A549 (cell line): ENCODE measurements at regions not wholly inside any gene's neighbourhood (a gene's known extent, or its start where the extent isn't known, plus 50 kb on each side); places are given as distances from the start of the nearest gene placed in this dataset.

ENCODE experiments used
- ATAC-seq, 2 experiments: fragments of 200-7000 bp in 1 of 2; fragments of >200 bp in 1 of 2; cut with Nextera tagmentation in 1 of 2; cut with Tn5 transposase in 1 of 2; 3 replicates each; pipeline versions ENCODE4 v1.8.0 to v1.9.1; 2018 to 2020; ENCODE audit warnings: mild to moderate bottlenecking in 1 of 2, moderate library complexity in 1 of 2
- CTCF ChIA-PET: fragments of 300-600 bp; sonication (Branson Sonifier 250); formaldehyde crosslinking; extraction: SDS; loops from one replicate; lab custom pipeline; 2021; ENCODE audit warnings: antibody characterized with exemption, inconsistent platforms; lab: Yijun Ruan, JAX
- POLR2A ChIA-PET: fragments of 350-600 bp; formaldehyde crosslinking; extraction: SDS; loops from one replicate; lab custom pipeline; 2021; ENCODE audit warnings: antibody characterized with exemption, inconsistent platforms; lab: Yijun Ruan, JAX
- DNase-seq, 2 experiments: peaks; one replicate each; pipeline versions ENCODE4 v3.0.0 to v3.0.0-alpha.2; 2011 to 2016; ENCODE audit warnings: low read depth in 1 of 2, low spot score in 1 of 2
- FAIRE-seq: peaks from 2 replicates; lab custom pipeline; 2011; peaks lifted over from hg19 to GRCh38; lab: Jason Lieb, UNC
- H3K27ac ChIP-seq, 2 experiments: fragments of >200 bp; sonication (Bioruptor Twin); formaldehyde crosslinking; 3 replicates each; pipeline ENCODE4 v1.5.1; 2016 to 2017
- H3K4me1 ChIP-seq: fragments of >200 bp; sonication (Bioruptor Twin); formaldehyde crosslinking; 3 replicates; pipeline ENCODE4 v1.6.1; 2016
- H3K4me2 ChIP-seq: fragments of >200 bp; sonication (Bioruptor Twin); formaldehyde crosslinking; 3 replicates; pipeline ENCODE4 v1.6.1; 2016
- H3K4me3 ChIP-seq: fragments of >200 bp; sonication (Bioruptor Twin); formaldehyde crosslinking; 3 replicates; pipeline ENCODE4 v1.5.1; 2016
- H3K9me3 ChIP-seq: fragments of >200 bp; sonication (Bioruptor Twin); formaldehyde crosslinking; 3 replicates; pipeline ENCODE4 v1.6.1; 2016
- ATOH8 ChIP-seq: fragments of 250-450 bp; sonication (Bioruptor Pico); IDR thresholded peaks from 2 replicates; pipeline ENCODE4 v1.5.0; 2020; ENCODE audit warnings: low read depth, mild to moderate bottlenecking, moderate library complexity
- BHLHE40 ChIP-seq: IDR thresholded peaks from 2 replicates; pipeline ENCODE4 v1.6.1; 2012; ENCODE audit warnings: low read depth, low read length, inconsistent platforms
- CBX2 ChIP-seq: fragments of 200-600 bp; sonication (generic); IDR thresholded peaks from 2 replicates; pipeline ENCODE4 v1.6.1; 2016; ENCODE audit warnings: low read depth, mild to moderate bottlenecking, borderline replicate concordance
- CHD2 ChIP-seq: fragments of 150-350 bp; IDR thresholded peaks from 2 replicates; pipeline ENCODE4 v1.6.1; 2014; ENCODE audit warnings: low read length; ENCODE audit not compliant: partially characterized antibody
- CTCF ChIP-seq: fragments of >200 bp; sonication (Bioruptor Twin); formaldehyde crosslinking; IDR thresholded peaks from 3 replicates; pipeline ENCODE4 v1.5.1; 2016
- EHMT2 ChIP-seq: fragments of 200-600 bp; sonication (generic); IDR thresholded peaks from 2 replicates; pipeline ENCODE4 v1.6.1; 2016; ENCODE audit warnings: antibody characterized with exemption, low read depth, mild to moderate bottlenecking, moderate library complexity
- ELK1 ChIP-seq: fragments of 150-350 bp; IDR thresholded peaks from 2 replicates; pipeline ENCODE4 v1.6.1; 2014; ENCODE audit warnings: low read depth, mild to moderate bottlenecking, low read length
- ESRRA ChIP-seq: fragments of 150-350 bp; IDR thresholded peaks from 2 replicates; pipeline ENCODE4 v1.6.1; 2014; ENCODE audit warnings: mild to moderate bottlenecking, low read length, borderline replicate concordance
- FOXS1 ChIP-seq: fragments of 250-450 bp; sonication (Bioruptor Pico); IDR thresholded peaks from 2 replicates; pipeline ENCODE4 v1.5.0; 2020; ENCODE audit warnings: mild to moderate bottlenecking, moderate library complexity
- GATA3 ChIP-seq: IDR thresholded peaks from 2 replicates; pipeline ENCODE4 v1.6.1; 2012; ENCODE audit warnings: borderline replicate concordance
- HES2 ChIP-seq: fragments of >200 bp; sonication (Bioruptor Twin); formaldehyde crosslinking; IDR thresholded peaks from 2 replicates; pipeline ENCODE4 v1.6.1; 2016
- HOXA7 ChIP-seq: fragments of 250-450 bp; sonication (Bioruptor Pico); IDR thresholded peaks from 2 replicates; pipeline ENCODE4 v1.5.0; 2020; ENCODE audit warnings: mild to moderate bottlenecking, moderate library complexity
- HOXB13 ChIP-seq: fragments of 250-450 bp; sonication (Bioruptor Pico); IDR thresholded peaks from 2 replicates; pipeline ENCODE4 v1.5.0; 2020; ENCODE audit warnings: low read depth, mild to moderate bottlenecking, moderate library complexity
- HOXB5 ChIP-seq: fragments of 250-450 bp; sonication (Bioruptor Pico); IDR thresholded peaks from 2 replicates; pipeline ENCODE4 v1.5.0; 2020; ENCODE audit warnings: mild to moderate bottlenecking, moderate library complexity
- JUN ChIP-seq, 2 experiments: fragments of >200 bp; sonication (Bioruptor Twin); formaldehyde crosslinking; IDR thresholded peaks; 2 replicates in 1 of 2; 3 replicates in 1 of 2; pipeline ENCODE4 v1.6.1; 2016 to 2017
- KDM5A ChIP-seq: fragments of 200-600 bp; sonication (generic); IDR thresholded peaks from 2 replicates; pipeline ENCODE4 v1.6.1; 2016; ENCODE audit warnings: antibody characterized with exemption, mild to moderate bottlenecking
- MAFK ChIP-seq: fragments of 450-650 bp; IDR thresholded peaks from 2 replicates; pipeline ENCODE4 v1.6.1; 2014; ENCODE audit not compliant: partially characterized antibody
- NFE2L2 ChIP-seq: fragments of 150-350 bp; conservative IDR thresholded peaks from 2 replicates; pipeline ENCODE4 v1.6.1; 2014; ENCODE audit warnings: low read length
- POLR2A ChIP-seq: IDR thresholded peaks from 2 replicates; pipeline ENCODE4 v1.6.1; 2012; ENCODE audit warnings: mild to moderate bottlenecking, low read length
- POLR2AphosphoS2 ChIP-seq: conservative IDR thresholded peaks from 2 replicates; pipeline ENCODE4 v1.6.1; 2012; ENCODE audit warnings: low read length, improper control_type of control experiment, inconsistent platforms
- RAD21 ChIP-seq, 2 experiments: fragments of >200 bp in 1 of 2; sonication (Bioruptor Twin) in 1 of 2; formaldehyde crosslinking in 1 of 2; IDR thresholded peaks in 1 of 2; conservative IDR thresholded peaks in 1 of 2; 2 replicates in 1 of 2; 3 replicates in 1 of 2; pipeline ENCODE4 v1.6.1; 2012 to 2018; ENCODE audit warnings: inconsistent platforms in 1 of 2
- RFX5 ChIP-seq: fragments of 450-650 bp; IDR thresholded peaks from 2 replicates; pipeline ENCODE4 v1.7.1; 2014; ENCODE audit warnings: antibody characterized with exemption, mild to moderate bottlenecking, moderate library complexity
- RNF2 ChIP-seq: fragments of 200-600 bp; sonication (generic); IDR thresholded peaks from 2 replicates; pipeline ENCODE4 v1.6.1; 2016; ENCODE audit warnings: low read depth, mild to moderate bottlenecking, antibody characterized with exemption, moderate library complexity, borderline replicate concordance
- ZSCAN20 ChIP-seq: fragments of 250-450 bp; sonication (Bioruptor Pico); IDR thresholded peaks from 2 replicates; pipeline ENCODE4 v1.8.0; 2022; ENCODE audit warnings: mild to moderate bottlenecking, moderate library complexity
- WGBS: methylation state at CpG from one replicate; pipeline ENCODE4 v1.1.6; 2017; ENCODE audit errors: missing lambda C conversion rate; 5-methylcytosine and 5-hydroxymethylcytosine counted together
- TF ChIP-seq, protein P1 (sequence below): fragments of 250-450 bp; sonication (Bioruptor Pico); IDR thresholded peaks from 2 replicates; pipeline ENCODE4 v1.5.0; 2021; ENCODE audit warnings: mild to moderate bottlenecking, moderate library complexity, borderline replicate concordance

GRCh38 chr3:124671106-124671505, 59.1 kb upstream of the UMPS start:
- FAIRE-seq (no peak), ATAC-seq (no peak), DNase-seq (no peak)
- H3K4me1 ChIP-seq = peaks cover 17% of the 10 kb centered on the region
- H3K4me3 ChIP-seq = no peak overlapping the region
- ChIA-PET CTCF (interaction anchor here (0.9 to 2.5 kb wide), 4 partner anchors 17 to 111 kb away, joined by 3 to 14 read pairs (median 8); no protein-coding TSS in a partner anchor), POLR2A (no interaction called here)
- TF ChIP-seq KDM5A (no peak), ELK1 (no peak), MAFK (no peak), CHD2 (no peak), POLR2A (no peak), GATA3 (no peak), HOXA7 (no peak), RNF2 (no peak), EHMT2 (no peak), CTCF (no peak), POLR2AphosphoS2 (no peak), NFE2L2 (no peak), BHLHE40 (no peak), ZSCAN20 (CRISPR knock-in tag) (no peak), CBX2 (no peak), RFX5 (no peak), JUN (IDR thresholded peaks at IDR 0.05) (no peak), FOXS1 (no peak), HES2 (no peak)
- TF ChIP-seq, protein P1, sequence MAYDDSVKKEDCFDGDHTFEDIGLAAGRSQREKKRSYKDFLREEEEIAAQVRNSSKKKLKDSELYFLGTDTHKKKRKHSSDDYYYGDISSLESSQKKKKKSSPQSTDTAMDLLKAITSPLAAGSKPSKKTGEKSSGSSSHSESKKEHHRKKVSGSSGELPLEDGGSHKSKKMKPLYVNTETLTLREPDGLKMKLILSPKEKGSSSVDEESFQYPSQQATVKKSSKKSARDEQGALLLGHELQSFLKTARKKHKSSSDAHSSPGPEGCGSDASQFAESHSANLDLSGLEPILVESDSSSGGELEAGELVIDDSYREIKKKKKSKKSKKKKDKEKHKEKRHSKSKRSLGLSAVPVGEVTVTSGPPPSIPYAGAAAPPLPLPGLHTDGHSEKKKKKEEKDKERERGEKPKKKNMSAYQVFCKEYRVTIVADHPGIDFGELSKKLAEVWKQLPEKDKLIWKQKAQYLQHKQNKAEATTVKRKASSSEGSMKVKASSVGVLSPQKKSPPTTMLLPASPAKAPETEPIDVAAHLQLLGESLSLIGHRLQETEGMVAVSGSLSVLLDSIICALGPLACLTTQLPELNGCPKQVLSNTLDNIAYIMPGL = no peak
- no peak overlapping the region for H3K4me2 ChIP-seq
- H3K9me3 ChIP-seq = no peaks in the 10 kb centered on the region
- 85% methylated on average over 5 of the region's 5 CpGs for WGBS
- H3K27ac ChIP-seq = no peak overlapping the region

- H3K9me3 ChIP-seq = no peaks in the 10 kb centered on the region
- TF ChIP-seq ATOH8 (CRISPR knock-in tag) (no peak), POLR2AphosphoS2 (no peak), BHLHE40 (no peak), HOXB13 (no peak), ESRRA (no peak), GATA3 (no peak), HOXB5 (no peak), RNF2 (no peak), RAD21 (conservative IDR thresholded peaks at IDR 0.05 in 1 of 2, IDR thresholded peaks at IDR 0.05 in 1 of 2) (no peak)
- ChIA-PET POLR2A (no interaction called here), CTCF (no interaction called here)
- H3K4me2 ChIP-seq = no peak overlapping the region
- ATAC-seq = no peak
- peaks cover 11% of the 10 kb centered on the region for H3K4me1 ChIP-seq
- no peak for DNase-seq
- no peak overlapping the region for H3K4me3 ChIP-seq
- WGBS = 88% methylated on average over 12 of the region's 13 CpGs
- no peak overlapping the region for H3K27ac ChIP-seq
- no peak for FAIRE-seq
Measured at GRCh38 chr3:124674336-124674735, 55.9 kb upstream of the UMPS start.
